ENCODE measurements at regions not wholly inside any gene's neighbourhood (a gene's known extent, or its start where the extent isn't known, plus 50 kb on each side); places are given as distances from the start of the nearest gene placed in this dataset.
"Not testable (repeated sequence)": the region's sequence is repeated elsewhere in the genome, so short reads cannot be mapped to it uniquely, and the experiment has no call there.

GRCh38 chr22:11030571-11031410 is 4497.2 kb upstream of the OR11H1 start:
- not testable (repeated sequence) for ATAC-seq (ENCODE audit: low read depth in 2 of 2); H3K4me3 ChIP-seq (ENCODE audit: low read depth, low read length); H3K36me3 ChIP-seq (ENCODE audit: control insufficient read depth, insufficient read depth, low read length); H3K27ac Mint-ChIP-seq; H3K27me3 Mint-ChIP-seq; H3K27ac ChIP-seq (ENCODE audit: insufficient read depth, low read length, poor library complexity, severe bottlenecking); H3K4me1 Mint-ChIP-seq; H3K36me3 Mint-ChIP-seq; DNase-seq; H3K27me3 ChIP-seq (ENCODE audit: control insufficient read depth, insufficient read depth, low read length); H3K4me3 Mint-ChIP-seq; H3K4me1 ChIP-seq (ENCODE audit: control insufficient read depth, insufficient read depth, low read length, poor library complexity, severe bottlenecking)
- peaks cover 9 to 78% (median 40%) of the 10 kb centered on the region in 7 donors for H3K9me3 Mint-ChIP-seq
- peaks cover 16 to 67% of the 10 kb centered on the region in 2 experiments for H3K9me3 ChIP-seq (ENCODE audit: control insufficient read depth in 2 of 2, low read length in 2 of 2)

- not testable (repeated sequence) for H3K4me1 Mint-ChIP-seq; H3K27ac ChIP-seq (ENCODE audit: insufficient read depth, low read length, poor library complexity, severe bottlenecking); H3K27ac Mint-ChIP-seq; H3K4me3 Mint-ChIP-seq; ATAC-seq (ENCODE audit: low read depth in 2 of 2); H3K4me3 ChIP-seq (ENCODE audit: low read depth, low read length); H3K27me3 ChIP-seq (ENCODE audit: control insufficient read depth, insufficient read depth, low read length); H3K27me3 Mint-ChIP-seq; H3K36me3 Mint-ChIP-seq; H3K4me1 ChIP-seq (ENCODE audit: control insufficient read depth, insufficient read depth, low read length, poor library complexity, severe bottlenecking); H3K36me3 ChIP-seq (ENCODE audit: control insufficient read depth, insufficient read depth, low read length); DNase-seq
- peaks cover 17 to 74% of the 10 kb centered on the region in 2 experiments for H3K9me3 ChIP-seq (ENCODE audit: control insufficient read depth in 2 of 2, low read length in 2 of 2)
- H3K9me3 Mint-ChIP-seq: peaks cover 10 to 82% (median 47%) of the 10 kb centered on the region in 7 donors
These were observed 4495.9 kb upstream of the OR11H1 start for GRCh38 chr22:11032115-11032514.

GRCh38 chr22:11034660-11034987 is 4493.4 kb upstream of the OR11H1 start:
- not testable (repeated sequence) for H3K4me3 Mint-ChIP-seq

GRCh38 chr22:11035031-11035873 is 4492.7 kb upstream of the OR11H1 start:
- not testable (repeated sequence) for H3K4me1 Mint-ChIP-seq; H3K4me1 ChIP-seq (ENCODE audit: control insufficient read depth, insufficient read depth, low read length, poor library complexity, severe bottlenecking); DNase-seq; H3K27ac ChIP-seq (ENCODE audit: insufficient read depth, low read length, poor library complexity, severe bottlenecking); ATAC-seq (ENCODE audit: low read depth in 2 of 2); H3K27me3 ChIP-seq (ENCODE audit: control insufficient read depth, insufficient read depth, low read length); H3K36me3 ChIP-seq (ENCODE audit: control insufficient read depth, insufficient read depth, low read length); H3K27ac Mint-ChIP-seq; H3K4me3 Mint-ChIP-seq; H3K4me3 ChIP-seq (ENCODE audit: low read depth, low read length); H3K27me3 Mint-ChIP-seq; H3K36me3 Mint-ChIP-seq
- H3K9me3 ChIP-seq (ENCODE audit: control insufficient read depth in 2 of 2, low read length in 2 of 2): peaks cover 13 to 77% of the 10 kb centered on the region in 2 experiments
- H3K9me3 Mint-ChIP-seq: peaks cover 5 to 91% (median 48%) of the 10 kb centered on the region in 7 donors

More at GRCh38 chr22:11034660-11034987, 4493.4 kb upstream of the OR11H1 start:
- H3K4me1 Mint-ChIP-seq; H3K4me3 ChIP-seq (ENCODE audit: low read depth, low read length); H3K36me3 Mint-ChIP-seq; H3K27ac ChIP-seq (ENCODE audit: insufficient read depth, low read length, poor library complexity, severe bottlenecking); DNase-seq; H3K4me1 ChIP-seq (ENCODE audit: control insufficient read depth, insufficient read depth, low read length, poor library complexity, severe bottlenecking); H3K27me3 ChIP-seq (ENCODE audit: control insufficient read depth, insufficient read depth, low read length); H3K36me3 ChIP-seq (ENCODE audit: control insufficient read depth, insufficient read depth, low read length); H3K27me3 Mint-ChIP-seq; ATAC-seq (ENCODE audit: low read depth in 2 of 2); H3K27ac Mint-ChIP-seq: not testable (repeated sequence)
- H3K9me3 ChIP-seq (ENCODE audit: control insufficient read depth in 2 of 2, low read length in 2 of 2): peaks cover 13 to 80% of the 10 kb centered on the region in 2 experiments
- H3K9me3 Mint-ChIP-seq: peaks cover 5 to 91% (median 52%) of the 10 kb centered on the region in 7 donors

GRCh38 chr22:11037314-11037713 is 4490.7 kb upstream of the OR11H1 start:
- H3K4me3 ChIP-seq (ENCODE audit: low read depth, low read length); H3K4me1 Mint-ChIP-seq; H3K36me3 ChIP-seq (ENCODE audit: control insufficient read depth, insufficient read depth, low read length); ATAC-seq (ENCODE audit: low read depth in 2 of 2); DNase-seq; H3K4me1 ChIP-seq (ENCODE audit: control insufficient read depth, insufficient read depth, low read length, poor library complexity, severe bottlenecking); H3K4me3 Mint-ChIP-seq; H3K27me3 Mint-ChIP-seq; H3K27ac ChIP-seq (ENCODE audit: insufficient read depth, low read length, poor library complexity, severe bottlenecking); H3K27me3 ChIP-seq (ENCODE audit: control insufficient read depth, insufficient read depth, low read length); H3K27ac Mint-ChIP-seq; H3K36me3 Mint-ChIP-seq: not testable (repeated sequence)
- H3K9me3 Mint-ChIP-seq: peaks cover 9 to 91% (median 44%) of the 10 kb centered on the region in 7 donors
- H3K9me3 ChIP-seq (ENCODE audit: control insufficient read depth in 2 of 2, low read length in 2 of 2): peaks cover 15 to 64% of the 10 kb centered on the region in 2 experiments

DNA sequence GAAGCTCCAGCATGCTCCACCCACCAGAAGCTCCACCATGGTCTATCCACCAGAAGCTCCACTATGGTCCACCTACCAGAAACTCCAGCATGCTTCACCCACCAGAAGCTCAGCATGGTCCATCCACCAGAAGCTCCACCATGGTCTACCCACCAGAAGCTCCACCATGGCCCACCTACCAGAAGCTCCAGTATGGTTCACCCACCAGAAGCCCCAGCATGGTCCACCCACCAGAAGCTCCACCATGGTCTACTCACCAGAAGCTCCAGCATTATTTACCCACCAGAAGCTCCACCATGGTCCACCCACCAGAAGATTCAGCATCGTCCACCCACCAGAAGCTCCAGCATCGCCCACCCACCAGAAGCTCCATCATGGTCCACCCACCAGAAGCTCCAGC is 4490.2 kb upstream of the OR11H1 start:
- Mint-ChIP-seq H3K9me3 (peaks cover 9 to 89% (median 44%) of the 10 kb centered on the region in 7 donors), H3K4me3 (peak overlapping the region in 1 of 4 donors; percentile 45)
- DNase-seq; H3K27ac Mint-ChIP-seq; H3K36me3 ChIP-seq (ENCODE audit: control insufficient read depth, insufficient read depth, low read length); H3K27me3 ChIP-seq (ENCODE audit: control insufficient read depth, insufficient read depth, low read length); ATAC-seq (ENCODE audit: low read depth in 2 of 2); H3K27me3 Mint-ChIP-seq; H3K4me1 ChIP-seq (ENCODE audit: control insufficient read depth, insufficient read depth, low read length, poor library complexity, severe bottlenecking); H3K27ac ChIP-seq (ENCODE audit: insufficient read depth, low read length, poor library complexity, severe bottlenecking); H3K4me1 Mint-ChIP-seq; H3K4me3 ChIP-seq (ENCODE audit: low read depth, low read length); H3K36me3 Mint-ChIP-seq: not testable (repeated sequence)
- H3K9me3 ChIP-seq (ENCODE audit: control insufficient read depth in 2 of 2, low read length in 2 of 2): peaks cover 16 to 60% of the 10 kb centered on the region in 2 experiments

DNA sequence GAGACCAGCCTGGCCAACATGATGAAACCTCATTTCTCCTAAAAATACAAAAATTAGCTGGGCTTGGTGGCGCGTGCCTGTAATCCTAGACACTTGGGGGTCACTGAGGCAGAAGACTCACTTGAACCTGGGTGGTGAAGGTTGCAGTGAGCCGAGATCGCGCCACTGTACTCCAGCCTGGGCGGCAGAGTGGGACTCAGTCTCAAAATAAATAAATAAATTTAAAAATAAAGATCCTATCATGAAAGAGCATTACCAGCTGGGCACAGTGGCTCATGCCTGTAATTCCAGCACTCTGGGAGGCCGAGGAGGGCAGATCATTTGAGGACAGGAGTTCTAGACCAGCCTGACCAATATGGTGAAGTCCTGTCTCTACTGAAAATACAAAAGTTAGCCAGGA is 4489.2 kb upstream of the OR11H1 start:
- not testable (repeated sequence) for H3K27ac Mint-ChIP-seq; DNase-seq; H3K4me3 Mint-ChIP-seq; H3K27me3 ChIP-seq (ENCODE audit: control insufficient read depth, insufficient read depth, low read length); H3K36me3 ChIP-seq (ENCODE audit: control insufficient read depth, insufficient read depth, low read length); H3K4me3 ChIP-seq (ENCODE audit: low read depth, low read length); H3K27me3 Mint-ChIP-seq; H3K4me1 ChIP-seq (ENCODE audit: control insufficient read depth, insufficient read depth, low read length, poor library complexity, severe bottlenecking); ATAC-seq (ENCODE audit: low read depth in 2 of 2); H3K36me3 Mint-ChIP-seq; H3K4me1 Mint-ChIP-seq; H3K27ac ChIP-seq (ENCODE audit: insufficient read depth, low read length, poor library complexity, severe bottlenecking)
- peaks cover 18 to 65% of the 10 kb centered on the region in 2 experiments for H3K9me3 ChIP-seq (ENCODE audit: control insufficient read depth in 2 of 2, low read length in 2 of 2)
- peaks cover 9 to 87% (median 38%) of the 10 kb centered on the region in 7 donors for H3K9me3 Mint-ChIP-seq
